ENCODE measurements at regions not wholly inside any gene's neighbourhood (a gene's known extent, or its start where the extent isn't known, plus 50 kb on each side); places are given as distances from the start of the nearest gene placed in this dataset.

DNA sequence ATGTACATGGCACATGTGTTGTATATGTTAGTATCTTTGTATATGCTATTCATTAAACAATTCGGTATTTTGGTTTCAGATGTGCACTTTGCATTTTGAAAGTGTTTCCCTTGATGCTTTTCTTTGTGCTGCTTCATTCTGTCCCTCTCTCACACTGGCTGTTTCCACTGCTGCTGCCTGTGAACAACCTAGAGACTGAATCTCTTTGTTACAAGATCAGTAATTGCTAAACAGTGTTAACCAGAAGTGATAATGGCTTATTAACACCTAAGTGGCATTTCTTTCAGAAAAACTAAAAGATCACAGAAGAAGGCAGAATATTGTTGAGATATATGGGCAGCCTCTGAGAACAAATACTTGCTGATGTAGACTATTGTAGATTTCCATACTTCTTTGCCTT lies 84.7 kb downstream of the KIF2B start:
- peaks cover 0 to 16% of the 10 kb centered on the region in 2 donors for H3K9me3 ChIP-seq
- H3K36me3 ChIP-seq, result no peaks in the 10 kb centered on the region
- no peaks in the 10 kb centered on the region for H3K27me3 ChIP-seq
- no peak overlapping the region for H3K27ac ChIP-seq
- no peak overlapping the region for H3K4me3 ChIP-seq
- intact Hi-C loops (cut with DNase I; ENCODE audit: low total_unique reads), result no loop called here
- TF ChIP-seq POLR2AphosphoS5 (IDR thresholded peaks at IDR 0.05), result no peak
- TF ChIP-seq, protein P1, sequence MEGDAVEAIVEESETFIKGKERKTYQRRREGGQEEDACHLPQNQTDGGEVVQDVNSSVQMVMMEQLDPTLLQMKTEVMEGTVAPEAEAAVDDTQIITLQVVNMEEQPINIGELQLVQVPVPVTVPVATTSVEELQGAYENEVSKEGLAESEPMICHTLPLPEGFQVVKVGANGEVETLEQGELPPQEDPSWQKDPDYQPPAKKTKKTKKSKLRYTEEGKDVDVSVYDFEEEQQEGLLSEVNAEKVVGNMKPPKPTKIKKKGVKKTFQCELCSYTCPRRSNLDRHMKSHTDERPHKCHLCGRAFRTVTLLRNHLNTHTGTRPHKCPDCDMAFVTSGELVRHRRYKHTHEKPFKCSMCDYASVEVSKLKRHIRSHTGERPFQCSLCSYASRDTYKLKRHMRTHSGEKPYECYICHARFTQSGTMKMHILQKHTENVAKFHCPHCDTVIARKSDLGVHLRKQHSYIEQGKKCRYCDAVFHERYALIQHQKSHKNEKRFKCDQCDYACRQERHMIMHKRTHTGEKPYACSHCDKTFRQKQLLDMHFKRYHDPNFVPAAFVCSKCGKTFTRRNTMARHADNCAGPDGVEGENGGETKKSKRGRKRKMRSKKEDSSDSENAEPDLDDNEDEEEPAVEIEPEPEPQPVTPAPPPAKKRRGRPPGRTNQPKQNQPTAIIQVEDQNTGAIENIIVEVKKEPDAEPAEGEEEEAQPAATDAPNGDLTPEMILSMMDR (IDR thresholded peaks at IDR 0.05), result no peak
- no peak for TF ChIP-seq POLR2A (IDR thresholded peaks at IDR 0.05)
- no peaks in the 10 kb centered on the region for H3K4me1 ChIP-seq
- no peak for DNase-seq (ENCODE audit: low spot score in 2 of 2)

DNA sequence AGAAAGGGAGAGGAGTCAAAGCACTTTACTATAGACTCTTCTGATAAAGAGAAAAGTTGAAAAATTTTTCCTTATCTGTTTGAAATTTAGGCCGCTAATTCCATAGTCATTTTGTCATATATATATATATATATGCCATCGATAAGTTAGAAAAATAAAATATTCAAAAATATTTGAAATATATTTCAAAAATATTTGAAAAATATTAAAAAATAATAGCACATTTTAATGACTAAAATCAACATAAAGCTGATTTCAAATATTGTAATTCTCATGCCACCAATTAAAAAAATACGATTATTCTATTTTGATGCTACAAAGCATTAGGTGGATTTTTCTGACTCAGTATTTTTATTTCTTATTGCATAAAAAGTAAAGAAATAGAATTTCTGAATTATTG lies 87.1 kb downstream of the KIF2B start:
- H3K9me3 ChIP-seq, result peaks cover 0 to 4% of the 10 kb centered on the region in 2 donors

DNA sequence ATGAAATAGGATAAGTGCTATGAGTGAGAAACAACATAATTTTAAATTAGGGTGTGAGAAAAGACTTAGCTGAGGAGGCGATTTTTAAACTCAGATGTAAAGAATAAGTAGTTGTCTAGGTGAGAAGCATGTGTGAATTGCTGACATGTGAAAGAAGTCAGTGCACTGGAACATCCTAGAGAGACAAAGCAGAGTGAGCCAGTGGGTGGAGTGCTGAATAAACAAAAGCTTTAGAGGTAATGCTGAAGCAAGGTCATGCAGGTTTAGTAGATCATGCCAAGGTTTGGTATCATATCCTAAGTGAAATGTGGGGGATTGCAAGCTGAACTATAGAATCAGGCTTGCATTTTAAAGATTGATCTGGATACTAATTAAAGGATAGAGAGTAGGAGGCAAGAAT lies 89.4 kb downstream of the KIF2B start:
- Histone ChIP-seq H3K4me1 (no peaks in the 10 kb centered on the region), H3K9me3 (no peaks in the 10 kb centered on the region), H3K27me3 (no peaks in the 10 kb centered on the region), H3K4me3 (no peak overlapping the region), H3K36me3 (no peaks in the 10 kb centered on the region), H3K27ac (no peak overlapping the region)
- intact Hi-C loops (cut with DNase I; ENCODE audit: low total_unique reads), result no loop called here
- TF ChIP-seq POLR2A (IDR thresholded peaks at IDR 0.05) (no peak), POLR2AphosphoS5 (IDR thresholded peaks at IDR 0.05) (no peak)
- TF ChIP-seq, protein P1 (IDR thresholded peaks at IDR 0.05), result no peak
- DNase-seq (ENCODE audit: low spot score in 2 of 2), result no peak

More for the DNA sequence above, 87.1 kb downstream of the KIF2B start:
- Histone ChIP-seq H3K27ac (no peak overlapping the region), H3K27me3 (no peaks in the 10 kb centered on the region), H3K4me3 (no peak overlapping the region), H3K4me1 (no peaks in the 10 kb centered on the region), H3K36me3 (no peaks in the 10 kb centered on the region)
- no peak for TF ChIP-seq POLR2AphosphoS5 (IDR thresholded peaks at IDR 0.05)
- TF ChIP-seq, protein P1 (IDR thresholded peaks at IDR 0.05), result no peak
- DNase-seq (ENCODE audit: low spot score in 2 of 2), result no peak
- intact Hi-C loops (cut with DNase I; ENCODE audit: low total_unique reads), result no loop called here

DNA sequence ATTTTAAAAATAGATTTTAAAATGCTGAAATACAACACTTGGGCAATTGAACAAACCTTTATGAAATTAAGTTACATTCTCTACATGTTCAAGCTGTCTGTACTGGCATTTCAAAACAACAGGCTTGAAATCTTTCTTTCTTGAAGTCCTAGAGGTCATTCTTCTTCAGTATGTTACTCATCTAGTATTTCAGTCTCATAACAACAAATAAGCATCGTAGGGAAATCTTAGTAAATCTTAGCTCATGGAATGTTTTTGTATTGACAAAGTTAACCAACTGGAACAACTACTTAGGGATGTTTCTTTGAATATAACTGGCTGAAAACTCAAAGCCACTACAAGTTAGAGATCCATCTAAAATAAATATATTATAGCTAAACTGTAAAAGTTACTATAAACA lies 96.6 kb downstream of the KIF2B start:
- Histone ChIP-seq H3K27ac (no peak overlapping the region), H3K4me1 (no peaks in the 10 kb centered on the region), H3K9me3 (no peaks in the 10 kb centered on the region), H3K36me3 (no peaks in the 10 kb centered on the region), H3K27me3 (no peaks in the 10 kb centered on the region), H3K4me3 (no peak overlapping the region)
- intact Hi-C loops (cut with DNase I; ENCODE audit: low total_unique reads), result no loop called here
- no peak for DNase-seq (ENCODE audit: low spot score in 2 of 2)
- no peak for TF ChIP-seq POLR2A (IDR thresholded peaks at IDR 0.05)

DNA sequence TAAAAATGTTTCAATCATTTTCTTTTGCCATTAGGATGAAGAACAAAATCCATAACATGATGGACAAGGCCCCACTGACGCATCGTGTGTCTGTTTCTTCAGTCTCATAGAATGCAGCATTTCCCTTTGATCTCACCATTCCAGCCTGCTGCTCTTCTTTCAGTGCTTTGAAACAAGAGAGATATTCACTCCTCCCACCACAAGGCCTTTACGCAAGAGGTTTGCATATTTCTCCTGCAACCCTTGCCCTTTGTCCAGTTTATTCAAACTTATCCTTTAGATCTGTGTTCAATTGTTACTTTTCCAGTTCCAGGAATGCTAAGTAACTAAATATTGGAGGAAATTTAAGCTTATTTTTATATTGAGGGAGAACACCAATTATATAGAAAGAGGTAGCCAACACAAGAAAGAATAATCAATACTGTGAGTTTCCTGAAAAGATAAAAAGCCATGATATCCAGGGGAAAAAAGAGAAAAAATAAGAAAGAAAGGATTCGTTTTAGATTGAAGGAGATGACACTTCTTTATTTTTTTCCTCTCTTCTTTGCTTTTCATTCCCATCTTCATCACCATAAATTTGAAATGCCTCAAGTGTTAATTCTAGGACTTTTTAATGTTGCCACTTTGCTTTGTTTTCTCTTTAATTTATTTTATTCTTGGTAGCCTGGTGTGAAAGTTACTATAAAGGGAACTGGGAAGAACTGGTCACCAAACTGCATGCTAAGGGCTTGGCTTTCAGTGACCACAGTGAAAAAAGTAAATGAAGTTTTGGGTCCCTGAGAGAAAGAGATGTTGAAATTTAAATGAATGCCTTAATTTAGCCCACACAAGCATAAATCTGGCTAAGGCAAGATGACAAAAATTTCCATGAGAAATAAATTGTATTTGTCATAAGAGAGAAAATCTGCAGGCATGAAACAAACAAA lies 102.1 kb downstream of the KIF2B start:
- no peaks in the 10 kb centered on the region for H3K36me3 ChIP-seq
- H3K4me1 ChIP-seq, result no peaks in the 10 kb centered on the region
- no peak overlapping the region for H3K27ac ChIP-seq
- no peaks in the 10 kb centered on the region for H3K27me3 ChIP-seq
- no peak for TF ChIP-seq POLR2AphosphoS5 (IDR thresholded peaks at IDR 0.05)
- TF ChIP-seq, protein P1 (IDR thresholded peaks at IDR 0.05), result no peak
- no peak for TF ChIP-seq POLR2A (IDR thresholded peaks at IDR 0.05)
- H3K9me3 ChIP-seq, result no peaks in the 10 kb centered on the region
- DNase-seq (ENCODE audit: low spot score in 2 of 2), result no peak
- intact Hi-C loops (cut with DNase I; ENCODE audit: low total_unique reads), result loop anchor here (5.0 kb wide), 1 partner anchor 952 kb away; no protein-coding TSS in a partner anchor
- no peak overlapping the region for H3K4me3 ChIP-seq
